GM23338 (cell line): ENCODE measurements at regions not wholly inside any gene's neighbourhood (a gene's known extent, or its start where the extent isn't known, plus 50 kb on each side); places are given as distances from the start of the nearest gene placed in this dataset.

Experiments used
- ATAC-seq: fragments of 200-7000 bp; cut with Tn5 transposase; 3 replicates; pipeline ENCODE4 v1.9.1; 2020
- DNase-seq: peaks from one replicate; pipeline ENCODE4 v3.0.0-alpha.2; 2015; ENCODE audit warnings: low spot score
- H2AFZ ChIP-seq: fragments of 200-600 bp; sonication (generic); 2 replicates; pipeline ENCODE4 v1.8.0; 2016; ENCODE audit warnings: antibody characterized with exemption, mild to moderate bottlenecking, moderate library complexity
- H3F3A ChIP-seq: fragments of 200-600 bp; sonication (generic); replicated peaks from 2 replicates; pipeline ENCODE4 v1.8.0; 2017; ENCODE audit warnings: antibody characterized with exemption, mixed run types, low read depth
- H3K27ac ChIP-seq: fragments of 200-600 bp; sonication (generic); 2 replicates; pipeline ENCODE4 v1.6.1; 2016; ENCODE audit warnings: low read depth
- H3K27me3 ChIP-seq: fragments of 200-600 bp; sonication (generic); 2 replicates; pipeline ENCODE4 v1.8.0; 2016; ENCODE audit warnings: mild to moderate bottlenecking, mixed run types, moderate library complexity; ENCODE audit not compliant: insufficient read depth
- H3K36me3 ChIP-seq: fragments of 200-600 bp; sonication (generic); 2 replicates; pipeline ENCODE4 v1.8.0; 2016; ENCODE audit warnings: mild to moderate bottlenecking; ENCODE audit not compliant: insufficient read depth
- H3K4me1 ChIP-seq: fragments of 200-600 bp; sonication (generic); 2 replicates; pipeline ENCODE4 v1.8.0; 2016; ENCODE audit warnings: mild to moderate bottlenecking, moderate library complexity; ENCODE audit not compliant: insufficient read depth
- H3K4me2 ChIP-seq: fragments of 200-600 bp; sonication (generic); 2 replicates; pipeline ENCODE4 v1.7.1; 2017; ENCODE audit warnings: mixed run types
- H3K4me3 ChIP-seq: fragments of 200-600 bp; sonication (generic); 2 replicates; pipeline ENCODE4 v1.6.1; 2016; ENCODE audit warnings: mixed run types
- H3K79me2 ChIP-seq: fragments of 200-600 bp; sonication (generic); replicated peaks from 2 replicates; pipeline ENCODE4 v1.8.0; 2017; ENCODE audit warnings: mild to moderate bottlenecking; ENCODE audit not compliant: insufficient read depth
- H3K9me2 ChIP-seq: fragments of 200-600 bp; sonication (generic); 2 replicates; pipeline ENCODE4 v1.8.0; 2017; ENCODE audit not compliant: insufficient read depth
- H4K20me1 ChIP-seq: fragments of 200-600 bp; sonication (generic); replicated peaks from 2 replicates; pipeline ENCODE4 v1.8.0; 2017; ENCODE audit warnings: mild to moderate bottlenecking; ENCODE audit not compliant: insufficient read depth
- H3K27ac Mint-ChIP-seq: 2 replicates; pipeline ENCODE4 v1.8.0; 2020; ENCODE audit warnings: inconsistent platforms, mild to moderate bottlenecking, moderate library complexity, mixed read lengths
- H3K27me3 Mint-ChIP-seq: 3 replicates; pipeline ENCODE4 v1.8.0; 2022; ENCODE audit warnings: low read depth, mild to moderate bottlenecking, moderate library complexity, mixed read lengths, inconsistent platforms; ENCODE audit not compliant: insufficient read depth, poor library complexity
- H3K36me3 Mint-ChIP-seq: 3 replicates; pipeline ENCODE4 v1.8.0; 2021; ENCODE audit warnings: low read depth, mild to moderate bottlenecking, inconsistent platforms, moderate library complexity, mixed read lengths
- H3K4me1 Mint-ChIP-seq: 3 replicates; pipeline ENCODE4 v1.8.0; 2020; ENCODE audit warnings: mild to moderate bottlenecking, inconsistent platforms, mixed read lengths
- H3K4me3 Mint-ChIP-seq: 3 replicates; pipeline ENCODE4 v1.8.0; 2021; ENCODE audit warnings: moderate library complexity, mild to moderate bottlenecking, inconsistent platforms, mixed read lengths
- H3K9me3 Mint-ChIP-seq: 3 replicates; pipeline ENCODE4 v1.8.0; 2020; ENCODE audit warnings: moderate library complexity, mild to moderate bottlenecking, inconsistent platforms, mixed read lengths
- CREB1 ChIP-seq: fragments of 250-450 bp; sonication (Bioruptor Pico); IDR thresholded peaks from 2 replicates; pipeline ENCODE4 v1.5.0; 2020; ENCODE audit warnings: low read depth, mild to moderate bottlenecking, moderate library complexity
- CTCF ChIP-seq, 2 experiments: fragments of 200-600 bp in 1 of 2; sonication (generic) in 1 of 2; conservative IDR thresholded peaks; 2 replicates each; pipeline versions ENCODE4 v1.5.1 to v1.6.1; 2016 to 2017; ENCODE audit warnings: antibody characterized with exemption in 2 of 2, low read depth in 2 of 2, mild to moderate bottlenecking in 2 of 2, moderate library complexity in 1 of 2
- EZH2 ChIP-seq: fragments of 200-600 bp; sonication (generic); IDR thresholded peaks from one replicate; pipeline ENCODE4 v1.8.0; 2017; ENCODE audit warnings: antibody characterized with exemption, mild to moderate bottlenecking, low read depth; ENCODE audit not compliant: unreplicated experiment
- NANOG ChIP-seq: IDR thresholded peaks from 2 replicates; pipeline ENCODE4 v1.6.1; 2016; ENCODE audit warnings: antibody characterized with exemption, borderline replicate concordance
- POLR2AphosphoS5 ChIP-seq: IDR thresholded peaks from 2 replicates; pipeline ENCODE4 v1.6.1; 2016; ENCODE audit warnings: antibody characterized with exemption, low read depth
- STAT1 ChIP-seq: IDR thresholded peaks from one replicate; pipeline ENCODE4 v1.6.1; 2016; ENCODE audit warnings: antibody characterized with exemption; ENCODE audit not compliant: unreplicated experiment
- ZNF114 ChIP-seq: fragments of 250-450 bp; sonication (Bioruptor Pico); IDR thresholded peaks from 2 replicates; pipeline ENCODE4 v1.5.0; 2020; ENCODE audit warnings: mild to moderate bottlenecking, moderate library complexity
- TF ChIP-seq, protein P1 (sequence below): fragments of 250-450 bp; sonication (Bioruptor Pico); IDR thresholded peaks from 2 replicates; pipeline ENCODE4 v1.5.0; 2020; ENCODE audit warnings: mild to moderate bottlenecking, moderate library complexity

GRCh38 chr4:173765751-173766150, 235.7 kb upstream of the HAND2 start:
- TF ChIP-seq CREB1 (no peak), NANOG (no peak), STAT1 (no peak), POLR2AphosphoS5 (no peak), ZNF114 (CRISPR knock-in tag) (no peak), EZH2 (no peak), CTCF (conservative IDR thresholded peaks at IDR 0.05; ENCODE audit: low read depth in 2 of 2) (no peak)
- TF ChIP-seq, protein P1, sequence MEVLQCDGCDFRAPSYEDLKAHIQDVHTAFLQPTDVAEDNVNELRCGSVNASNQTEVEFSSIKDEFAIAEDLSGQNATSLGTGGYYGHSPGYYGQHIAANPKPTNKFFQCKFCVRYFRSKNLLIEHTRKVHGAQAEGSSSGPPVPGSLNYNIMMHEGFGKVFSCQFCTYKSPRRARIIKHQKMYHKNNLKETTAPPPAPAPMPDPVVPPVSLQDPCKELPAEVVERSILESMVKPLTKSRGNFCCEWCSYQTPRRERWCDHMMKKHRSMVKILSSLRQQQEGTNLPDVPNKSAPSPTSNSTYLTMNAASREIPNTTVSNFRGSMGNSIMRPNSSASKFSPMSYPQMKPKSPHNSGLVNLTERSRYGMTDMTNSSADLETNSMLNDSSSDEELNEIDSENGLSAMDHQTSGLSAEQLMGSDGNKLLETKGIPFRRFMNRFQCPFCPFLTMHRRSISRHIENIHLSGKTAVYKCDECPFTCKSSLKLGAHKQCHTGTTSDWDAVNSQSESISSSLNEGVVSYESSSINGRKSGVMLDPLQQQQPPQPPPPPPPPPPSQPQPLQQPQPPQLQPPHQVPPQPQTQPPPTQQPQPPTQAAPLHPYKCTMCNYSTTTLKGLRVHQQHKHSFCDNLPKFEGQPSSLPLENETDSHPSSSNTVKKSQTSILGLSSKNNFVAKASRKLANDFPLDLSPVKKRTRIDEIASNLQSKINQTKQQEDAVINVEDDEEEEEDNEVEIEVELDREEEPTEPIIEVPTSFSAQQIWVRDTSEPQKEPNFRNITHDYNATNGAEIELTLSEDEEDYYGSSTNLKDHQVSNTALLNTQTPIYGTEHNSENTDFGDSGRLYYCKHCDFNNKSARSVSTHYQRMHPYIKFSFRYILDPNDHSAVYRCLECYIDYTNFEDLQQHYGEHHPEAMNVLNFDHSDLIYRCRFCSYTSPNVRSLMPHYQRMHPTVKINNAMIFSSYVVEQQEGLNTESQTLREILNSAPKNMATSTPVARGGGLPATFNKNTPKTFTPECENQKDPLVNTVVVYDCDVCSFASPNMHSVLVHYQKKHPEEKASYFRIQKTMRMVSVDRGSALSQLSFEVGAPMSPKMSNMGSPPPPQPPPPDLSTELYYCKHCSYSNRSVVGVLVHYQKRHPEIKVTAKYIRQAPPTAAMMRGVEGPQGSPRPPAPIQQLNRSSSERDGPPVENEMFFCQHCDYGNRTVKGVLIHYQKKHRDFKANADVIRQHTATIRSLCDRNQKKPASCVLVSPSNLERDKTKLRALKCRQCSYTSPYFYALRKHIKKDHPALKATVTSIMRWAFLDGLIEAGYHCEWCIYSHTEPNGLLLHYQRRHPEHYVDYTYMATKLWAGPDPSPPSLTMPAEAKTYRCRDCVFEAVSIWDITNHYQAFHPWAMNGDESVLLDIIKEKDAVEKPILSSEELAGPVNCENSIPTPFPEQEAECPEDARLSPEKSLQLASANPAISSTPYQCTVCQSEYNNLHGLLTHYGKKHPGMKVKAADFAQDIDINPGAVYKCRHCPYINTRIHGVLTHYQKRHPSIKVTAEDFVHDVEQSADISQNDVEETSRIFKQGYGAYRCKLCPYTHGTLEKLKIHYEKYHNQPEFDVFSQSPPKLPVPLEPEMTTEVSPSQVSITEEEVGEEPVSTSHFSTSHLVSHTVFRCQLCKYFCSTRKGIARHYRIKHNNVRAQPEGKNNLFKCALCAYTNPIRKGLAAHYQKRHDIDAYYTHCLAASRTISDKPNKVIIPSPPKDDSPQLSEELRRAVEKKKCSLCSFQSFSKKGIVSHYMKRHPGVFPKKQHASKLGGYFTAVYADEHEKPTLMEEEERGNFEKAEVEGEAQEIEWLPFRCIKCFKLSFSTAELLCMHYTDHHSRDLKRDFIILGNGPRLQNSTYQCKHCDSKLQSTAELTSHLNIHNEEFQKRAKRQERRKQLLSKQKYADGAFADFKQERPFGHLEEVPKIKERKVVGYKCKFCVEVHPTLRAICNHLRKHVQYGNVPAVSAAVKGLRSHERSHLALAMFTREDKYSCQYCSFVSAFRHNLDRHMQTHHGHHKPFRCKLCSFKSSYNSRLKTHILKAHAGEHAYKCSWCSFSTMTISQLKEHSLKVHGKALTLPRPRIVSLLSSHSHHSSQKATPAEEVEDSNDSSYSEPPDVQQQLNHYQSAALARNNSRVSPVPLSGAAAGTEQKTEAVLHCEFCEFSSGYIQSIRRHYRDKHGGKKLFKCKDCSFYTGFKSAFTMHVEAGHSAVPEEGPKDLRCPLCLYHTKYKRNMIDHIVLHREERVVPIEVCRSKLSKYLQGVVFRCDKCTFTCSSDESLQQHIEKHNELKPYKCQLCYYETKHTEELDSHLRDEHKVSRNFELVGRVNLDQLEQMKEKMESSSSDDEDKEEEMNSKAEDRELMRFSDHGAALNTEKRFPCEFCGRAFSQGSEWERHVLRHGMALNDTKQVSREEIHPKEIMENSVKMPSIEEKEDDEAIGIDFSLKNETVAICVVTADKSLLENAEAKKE = no peak
- no peaks in the 10 kb centered on the region for H3K36me3 ChIP-seq
- no peak overlapping the region for H3K27ac ChIP-seq
- no peaks in the 10 kb centered on the region for H3F3A ChIP-seq
- no peaks in the 10 kb centered on the region for H3K27me3 ChIP-seq
- H2AFZ ChIP-seq = no peak overlapping the region
- Mint-ChIP-seq H3K27ac (no peak overlapping the region), H3K36me3 (no peaks in the 10 kb centered on the region), H3K27me3 (peaks cover 2% of the 10 kb centered on the region), H3K4me3 (no peak overlapping the region), H3K9me3 (no peaks in the 10 kb centered on the region), H3K4me1 (no peaks in the 10 kb centered on the region)
- H3K4me3 ChIP-seq = no peak overlapping the region
- no peaks in the 10 kb centered on the region for H3K4me1 ChIP-seq
- DNase-seq (no peak), ATAC-seq (no peak)
- H3K9me2 ChIP-seq = 0 out of 2 replicates have a peak, but pooled peaks cover 3% of the 10 kb centered on the region
- H3K4me2 ChIP-seq = no peak overlapping the region
- H3K79me2 ChIP-seq = no peaks in the 10 kb centered on the region
- H4K20me1 ChIP-seq = no peaks in the 10 kb centered on the region
